C1 segment of cervical spinal cord (tissue), 14 donors: ENCODE measurements at regions not wholly inside any gene's neighbourhood (a gene's known extent, or its start where the extent isn't known, plus 50 kb on each side); places are given as distances from the start of the nearest gene placed in this dataset.
"Not testable (repeated sequence)": the region's sequence is repeated elsewhere in the genome, so short reads cannot be mapped to it uniquely, and the experiment has no call there.

ENCODE experiments used
- DNase-seq, 14 donors: peaks; one replicate each; lab custom pipeline; 2025; lab: John Stamatoyannopoulos, UW

- no peak for DNase-seq
Measured at GRCh38 chr2:176913955-176914354, 298.6 kb upstream of the HNRNPA3 start.

GRCh38 chr2:176914371-176914770 is 298.2 kb upstream of the HNRNPA3 start:
- DNase-seq, result no peak

- not testable (repeated sequence) for DNase-seq
Measured at GRCh38 chr2:176922545-176922944, 290.0 kb upstream of the HNRNPA3 start.

GRCh38 chr2:176923205-176923604 is 289.4 kb upstream of the HNRNPA3 start:
- DNase-seq, result no peak

GRCh38 chr2:176924909-176925534 is 287.6 kb upstream of the HNRNPA3 start:
- no peak for DNase-seq

GRCh38 chr2:176926453-176926852 is 286.1 kb upstream of the HNRNPA3 start:
- no peak for DNase-seq

GRCh38 chr2:176929387-176929786 is 283.2 kb upstream of the HNRNPA3 start:
- DNase-seq, result not testable (repeated sequence)

GRCh38 chr2:176931588-176932563 is 280.7 kb upstream of the HNRNPA3 start:
- no peak for DNase-seq

GRCh38 chr2:176934131-176934530 is 278.5 kb upstream of the HNRNPA3 start:
- DNase-seq, result no peak

GRCh38 chr2:176934869-176935415 is 277.7 kb upstream of the HNRNPA3 start:
- DNase-seq, result no peak

- no peak for DNase-seq
Measured at GRCh38 chr2:176935543-176936102, 277.0 kb upstream of the HNRNPA3 start.

GRCh38 chr2:176936410-176936809 is 276.2 kb upstream of the HNRNPA3 start:
- DNase-seq, result no peak

GRCh38 chr2:176944998-176945397 is 267.6 kb upstream of the HNRNPA3 start:
- no peak for DNase-seq

GRCh38 chr2:176947754-176948153 is 264.8 kb upstream of the HNRNPA3 start:
- DNase-seq, result no peak

GRCh38 chr2:176951218-176951617 is 261.4 kb upstream of the HNRNPA3 start:
- DNase-seq, result not testable (repeated sequence)

GRCh38 chr2:176956791-176957190 is 255.8 kb upstream of the HNRNPA3 start:
- no peak for DNase-seq

- DNase-seq, result no peak
Measured at GRCh38 chr2:176959614-176960013, 253.0 kb upstream of the HNRNPA3 start.

GRCh38 chr2:176960061-176960460 is 252.5 kb upstream of the HNRNPA3 start:
- DNase-seq, result no peak

GRCh38 chr2:176960736-176961520 is 251.7 kb upstream of the HNRNPA3 start:
- peak in 2 of 14 donors; percentile 7 to 13 for DNase-seq

GRCh38 chr2:176961775-176962619 is 250.6 kb upstream of the HNRNPA3 start:
- DNase-seq, result no peak
